ENCODE measurements at regions not wholly inside any gene's neighbourhood (a gene's known extent, or its start where the extent isn't known, plus 50 kb on each side); places are given as distances from the start of the nearest gene placed in this dataset.

DNA sequence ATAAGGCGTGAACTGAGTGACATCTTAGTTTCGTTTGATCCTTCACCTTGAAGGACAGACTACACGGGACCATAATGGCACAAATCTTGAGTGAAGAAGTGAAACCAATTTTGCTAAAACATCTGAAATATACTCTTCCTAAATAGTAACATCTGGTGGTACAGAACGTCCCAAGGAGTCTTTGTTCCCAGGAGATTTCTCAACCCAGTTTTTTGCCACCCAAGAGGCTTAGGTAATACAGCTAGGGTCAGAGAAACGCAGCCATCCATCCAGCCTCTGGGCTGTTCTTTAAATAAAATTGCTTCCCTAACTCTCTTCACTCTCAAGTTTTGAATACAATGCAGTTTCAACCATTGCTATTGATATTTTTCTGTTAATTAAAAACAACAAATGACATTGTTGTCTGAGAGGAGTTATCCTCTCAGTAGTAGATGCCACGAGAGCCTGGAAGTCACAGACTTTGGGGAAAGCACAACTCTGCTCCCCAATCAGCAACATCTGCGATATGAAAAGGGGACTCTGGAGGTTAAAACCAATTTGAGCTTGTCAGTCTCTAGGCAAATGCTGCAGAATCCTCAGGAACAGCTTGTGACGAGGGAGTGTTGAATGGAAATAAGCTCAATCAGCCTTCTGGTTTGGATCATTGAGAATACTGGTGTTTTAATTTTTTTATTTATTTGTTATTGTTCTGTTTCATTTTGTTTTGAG is 394.3 kb upstream of the ADGRL2 start (continued):
- TF ChIP-seq ZBED4 (CRISPR knock-in tag; IDR thresholded peaks at IDR 0.05; ENCODE audit: borderline replicate concordance) = no peak
- TF ChIP-seq ZNF160 (CRISPR knock-in tag; IDR thresholded peaks at IDR 0.05) = no peak
- TF ChIP-seq ZNF530 (CRISPR knock-in tag; IDR thresholded peaks at IDR 0.05; ENCODE audit: low read depth) = no peak
- no peak for TF ChIP-seq BCLAF1 (IDR thresholded peaks at IDR 0.05)

DNA sequence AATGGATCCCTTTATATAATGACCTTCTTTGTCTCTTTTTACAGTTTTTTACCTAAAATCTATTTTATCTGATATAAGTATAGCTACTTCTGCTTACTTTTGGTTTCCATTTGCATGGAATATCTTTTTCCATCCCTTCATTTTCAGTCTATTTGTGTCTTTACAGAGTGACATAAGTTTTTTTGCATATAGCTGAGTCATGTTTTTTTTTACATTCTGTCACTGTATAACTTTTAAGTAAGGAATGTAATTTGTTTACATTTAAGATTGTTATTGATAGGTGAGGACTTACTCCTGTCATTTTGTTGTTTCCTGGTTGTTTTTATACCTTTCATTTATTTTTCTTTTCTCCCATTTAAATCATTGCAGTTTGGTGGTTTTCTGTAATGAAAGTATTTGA is 402.7 kb upstream of the ADGRL2 start:
- intact Hi-C loops (cut with micrococcal nuclease; ENCODE audit: unreplicated experiment) = no loop called here
- FAIRE-seq (no peak), DNase-seq (ENCODE audit: low spot score) (no peak), ATAC-seq (no peak)
- no TSS peak for BruUV-seq (replicated peaks)
- no peaks in the 10 kb centered on the region for H3K36me3 ChIP-seq (replicated peaks in 1 of 2; ENCODE audit: control insufficient read depth in 1 of 2, insufficient read depth in 2 of 2, low read length in 2 of 2)
- TF ChIP-seq MAFK (conservative IDR thresholded peaks at IDR 0.05 in 1 of 2, IDR thresholded peaks at IDR 0.05 in 1 of 2; ENCODE audit: low read length in 2 of 2) (peak; percentile 59 to 81), MAFF (IDR thresholded peaks at IDR 0.05; ENCODE audit: low read depth, low read length) (peak; percentile 63; the same call in 1 of the 2 replicates), TBL1XR1 (IDR thresholded peaks at IDR 0.05; ENCODE audit: borderline replicate concordance, low read length, partially characterized antibody) (no peak), ZNF724P (CRISPR knock-in tag; IDR thresholded peaks at IDR 0.05; ENCODE audit: borderline replicate concordance) (no peak), LBX2 (CRISPR knock-in tag; IDR thresholded peaks at IDR 0.05; ENCODE audit: borderline replicate concordance) (no peak), FOXJ3 (CRISPR knock-in tag; IDR thresholded peaks at IDR 0.05; ENCODE audit: borderline replicate concordance) (no peak), NFE2L2 (IDR thresholded peaks at IDR 0.05; ENCODE audit: low read length) (peak; percentile 71), RNF219 (CRISPR knock-in tag; IDR thresholded peaks at IDR 0.05) (no peak)
- no peak overlapping the region for H2AFZ ChIP-seq (ENCODE audit: low read length)
- no peaks in the 10 kb centered on the region for H3K79me2 ChIP-seq (ENCODE audit: insufficient read depth, low read length)
- no peaks in the 10 kb centered on the region for H4K20me1 ChIP-seq (ENCODE audit: insufficient read depth, low read length)
- no peak overlapping the region for H3K9ac ChIP-seq (ENCODE audit: insufficient read depth, low read depth, low read length)
- no peaks in the 10 kb centered on the region; a peak in 1 of 5 replicates for H3K27me3 ChIP-seq (ENCODE audit: control insufficient read depth in 1 of 2, insufficient read depth in 2 of 2, low read length in 2 of 2)
- H3K4me3 ChIP-seq (replicated peaks in 1 of 3; ENCODE audit: insufficient read depth in 1 of 3, low read depth in 2 of 3, low read length in 3 of 3) = no peak overlapping the region
- no peaks in the 10 kb centered on the region for H3K4me1 ChIP-seq (ENCODE audit: insufficient read depth, low read length)
- ChIA-PET CTCF (ENCODE audit: low intra/inter-chr PET ratio, low total read pairs) (no interaction called here), POLR2A (no interaction called here)
- H3K4me2 ChIP-seq (ENCODE audit: low read depth, low read length) = no peak overlapping the region
- peaks cover 54% of the 10 kb centered on the region for H3K9me3 ChIP-seq (ENCODE audit: low read length)
- in situ Hi-C loops (cut with HindIII; ENCODE audit: extremely low pct_ligation_motif_present, low pct_unique_long_range_greater_than_20kb) = no loop called here
- H3K27ac ChIP-seq (ENCODE audit: extremely low read length, insufficient read depth, low read length) = no peak overlapping the region

All from HepG2 (cell line).